GM19438 (cell line): ENCODE measurements at regions not wholly inside any gene's neighbourhood (a gene's known extent, or its start where the extent isn't known, plus 50 kb on each side); places are given as distances from the start of the nearest gene placed in this dataset.

Experiments
- ATAC-seq: cut with Tn5 transposase; IDR thresholded peaks from one replicate; pipeline ENCODE4 v1.9.1; 2021; ENCODE audit warnings: low read depth; ENCODE audit not compliant: unreplicated experiment

DNA sequence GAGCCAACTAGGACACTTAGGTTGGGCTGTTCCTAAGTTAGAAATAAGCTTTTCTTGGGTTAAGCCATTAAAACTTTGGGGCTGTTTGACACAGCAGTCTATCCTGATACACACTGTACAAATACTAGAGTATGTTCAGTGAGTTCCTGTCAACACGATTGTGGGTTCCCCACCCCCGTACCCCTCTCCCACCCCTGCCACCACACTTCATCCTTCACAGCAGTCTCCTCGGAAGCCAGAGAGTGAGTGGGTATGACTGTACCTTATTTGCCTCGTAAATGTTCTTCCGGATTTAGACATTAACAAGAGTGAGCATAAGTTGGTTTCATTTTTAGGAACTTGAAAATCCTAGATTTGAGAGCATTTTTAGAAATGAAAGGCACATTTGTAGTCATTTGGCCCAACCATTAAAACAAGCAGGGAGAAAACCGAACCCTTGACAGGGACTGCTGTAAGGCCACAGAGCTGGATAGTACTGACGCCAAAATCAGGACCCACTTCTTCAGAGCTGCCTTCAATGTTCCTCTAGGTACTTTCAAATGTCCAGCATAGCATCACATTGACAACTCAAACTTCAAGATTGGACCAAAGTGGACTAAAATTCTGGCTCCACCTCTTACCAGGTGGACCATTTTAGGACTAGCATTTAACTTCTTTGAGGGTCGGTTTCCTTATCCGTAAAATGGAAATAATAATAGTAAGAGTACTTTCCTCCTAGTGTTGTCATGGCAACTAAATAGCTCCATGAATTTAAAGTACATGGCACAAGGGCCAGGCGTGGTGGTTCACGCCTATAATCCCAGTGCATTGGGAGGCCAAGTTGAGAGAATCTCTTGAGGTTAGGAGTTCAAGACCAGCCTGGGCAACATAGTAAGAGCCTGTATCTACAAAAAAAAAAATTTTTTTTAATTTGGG is 166.3 kb upstream of the SERTAD2 start:
- ATAC-seq, result peak; percentile 87

DNA sequence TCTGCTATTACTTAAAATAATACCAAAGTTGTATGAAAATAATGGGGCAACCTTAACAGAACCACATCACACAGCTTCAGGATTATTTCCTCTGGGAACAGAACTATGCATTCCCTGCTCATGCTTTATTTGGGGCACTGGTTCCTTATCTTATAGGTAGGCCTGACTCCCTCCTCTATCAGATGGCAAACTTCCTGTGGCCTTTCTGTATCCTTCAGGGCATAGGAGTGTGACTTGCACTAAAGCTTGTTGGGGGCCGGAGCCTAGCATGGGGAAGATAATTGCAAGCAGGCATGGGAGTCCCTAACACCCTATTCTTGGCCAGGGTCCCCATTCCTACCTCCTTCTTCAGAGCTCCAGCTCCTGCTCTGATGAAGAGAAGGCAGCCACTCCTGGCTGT is 167.2 kb upstream of the SERTAD2 start:
- no peak for ATAC-seq

DNA sequence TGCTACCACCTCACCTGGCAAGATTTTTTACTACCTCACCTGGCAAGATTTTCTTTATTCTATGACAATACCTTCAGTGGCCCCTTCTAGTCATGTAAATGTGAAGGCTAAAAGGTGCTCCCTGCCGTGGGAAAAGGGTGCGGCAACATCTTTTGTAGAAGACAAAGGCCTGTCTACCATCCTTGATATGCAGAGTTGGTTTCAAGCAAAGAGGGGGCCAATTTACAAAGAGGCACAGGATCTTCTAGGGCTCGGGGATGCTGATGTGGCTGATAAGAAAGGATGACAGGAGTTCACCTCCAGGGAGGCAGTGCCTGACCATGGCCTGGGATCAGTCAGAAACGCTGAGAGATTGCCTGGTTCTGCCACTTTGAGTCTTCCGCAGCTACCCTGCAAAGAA is 165.4 kb upstream of the SLC1A4 start:
- no peak for ATAC-seq

DNA sequence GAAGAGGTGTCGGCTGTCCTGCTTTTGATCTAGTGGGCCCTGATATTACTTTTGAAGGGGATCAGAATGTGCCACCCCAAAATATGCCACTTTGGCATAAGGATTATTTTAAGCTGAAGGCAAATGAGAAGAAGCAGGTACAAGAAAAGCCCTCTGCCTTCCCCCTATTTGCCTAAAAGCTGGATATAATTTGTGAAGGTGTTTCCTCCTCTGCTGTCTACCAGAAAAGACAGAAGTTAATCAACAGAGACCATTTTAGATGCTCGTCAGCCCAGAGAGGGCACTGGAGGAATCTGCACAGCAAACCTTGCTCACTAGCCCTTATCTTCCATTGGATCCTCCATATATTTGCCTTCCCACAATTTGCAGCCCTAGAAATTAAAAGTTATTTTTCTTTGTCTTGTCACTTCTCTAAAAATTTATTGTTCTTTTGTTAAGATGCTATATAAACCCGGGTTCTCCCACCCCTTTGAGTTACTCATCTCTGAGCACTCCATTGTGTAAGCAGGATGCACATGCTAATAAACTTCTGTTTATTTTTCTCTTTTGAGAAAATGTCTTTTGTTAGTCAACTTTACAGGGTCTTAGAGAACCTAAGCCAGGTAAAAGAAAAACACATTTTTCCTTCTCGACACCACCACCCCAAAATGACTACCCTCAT is 163.2 kb upstream of the SLC1A4 start:
- no peak for ATAC-seq

DNA sequence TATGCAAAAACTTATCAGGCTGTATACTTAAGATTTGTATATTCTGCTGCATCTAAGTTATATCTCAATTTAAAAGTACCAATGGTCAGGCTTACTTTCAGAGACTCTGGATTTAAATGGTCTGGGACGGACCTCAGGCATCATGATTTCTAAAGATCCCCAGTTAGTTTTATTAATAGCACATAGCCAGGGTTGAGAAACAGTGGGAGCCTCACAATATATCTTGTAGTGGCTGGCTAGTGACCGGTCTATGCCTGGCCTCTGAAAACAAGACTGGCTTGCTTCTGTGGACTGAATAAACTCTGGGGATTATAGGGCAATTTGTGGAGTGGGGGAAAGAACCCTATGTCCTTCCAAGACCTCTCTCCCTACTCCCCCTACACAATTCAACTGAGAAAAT is 162.5 kb upstream of the SLC1A4 start:
- no peak for ATAC-seq

DNA sequence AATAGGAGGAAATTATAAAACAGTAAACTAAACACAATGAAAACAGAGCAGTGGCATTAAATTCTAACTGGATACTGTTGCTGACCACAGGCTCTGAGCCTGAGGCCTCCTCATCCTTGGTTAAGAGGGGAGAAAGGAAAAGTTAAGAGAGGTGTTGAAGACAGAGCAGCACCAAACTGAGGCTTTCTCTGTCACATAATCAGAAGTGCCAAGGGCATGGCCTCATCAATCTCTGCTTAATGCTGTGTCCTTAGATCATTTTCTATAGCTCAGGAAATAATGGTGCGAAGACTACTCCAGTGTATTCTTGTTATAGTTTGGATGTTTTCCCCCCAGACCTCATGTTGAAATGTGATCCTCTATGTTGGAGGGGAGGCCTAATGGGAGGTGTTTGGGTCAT is 160.9 kb upstream of the SLC1A4 start:
- no peak for ATAC-seq

DNA sequence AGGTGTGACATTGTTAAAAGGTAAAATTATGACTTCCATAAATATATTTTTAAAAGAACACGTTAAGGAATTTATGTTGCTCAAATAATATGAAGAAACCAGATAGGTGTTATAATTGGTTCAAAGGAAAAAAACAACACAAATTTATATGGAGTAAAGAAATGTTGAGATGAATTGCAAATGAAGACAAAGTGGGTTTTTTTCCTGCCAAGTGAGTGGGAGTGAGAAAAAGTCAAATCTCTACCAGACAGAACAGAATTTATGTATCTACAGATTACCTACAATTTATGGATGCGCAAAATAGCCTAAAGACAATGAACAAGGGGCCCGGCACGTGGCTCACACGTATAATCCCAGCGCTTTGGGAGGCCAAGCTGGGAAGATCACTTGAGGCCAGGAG is 159.7 kb upstream of the SLC1A4 start:
- ATAC-seq, result no peak

DNA sequence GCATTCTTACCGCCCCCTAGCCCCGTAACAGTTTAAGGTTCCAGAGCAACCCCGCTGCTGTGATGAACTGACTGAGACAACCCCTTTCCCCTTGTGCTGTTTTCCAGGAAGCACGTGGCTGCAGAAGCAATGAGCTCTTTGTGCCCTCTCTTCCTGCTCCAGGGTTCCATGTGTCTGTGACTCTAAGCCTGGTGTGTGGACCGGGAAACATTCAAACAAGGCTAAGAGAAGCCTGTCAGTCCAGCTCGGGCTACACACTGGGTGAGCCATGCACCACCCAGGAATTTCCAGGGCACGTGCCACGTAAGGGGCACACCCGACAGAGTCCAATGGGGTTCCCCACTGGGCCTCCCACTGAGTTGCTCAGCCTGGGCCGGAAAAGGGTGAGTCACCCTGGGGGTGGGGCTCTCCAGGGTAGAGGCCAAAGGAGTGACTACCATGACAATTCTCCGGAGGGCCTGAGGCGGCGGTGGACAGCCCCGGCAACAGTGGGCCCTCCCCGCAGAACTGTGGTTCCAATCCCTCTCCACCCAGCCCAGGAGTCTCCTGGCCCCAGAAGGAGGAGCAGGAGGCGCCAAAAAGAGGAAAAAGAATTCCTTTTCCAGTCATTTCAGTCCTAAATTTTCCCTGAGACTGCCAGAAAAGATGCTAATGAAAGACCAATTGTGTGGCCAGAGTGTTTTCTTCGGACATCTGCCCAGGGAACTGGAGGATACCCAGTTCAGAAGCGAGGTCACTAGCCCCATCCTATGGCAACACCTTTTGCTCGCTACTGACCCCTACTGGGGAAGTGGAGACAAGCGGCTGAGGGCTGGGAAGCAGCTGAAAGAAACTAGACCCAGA is 157.8 kb upstream of the SLC1A4 start:
- ATAC-seq, result peak; percentile 85

DNA sequence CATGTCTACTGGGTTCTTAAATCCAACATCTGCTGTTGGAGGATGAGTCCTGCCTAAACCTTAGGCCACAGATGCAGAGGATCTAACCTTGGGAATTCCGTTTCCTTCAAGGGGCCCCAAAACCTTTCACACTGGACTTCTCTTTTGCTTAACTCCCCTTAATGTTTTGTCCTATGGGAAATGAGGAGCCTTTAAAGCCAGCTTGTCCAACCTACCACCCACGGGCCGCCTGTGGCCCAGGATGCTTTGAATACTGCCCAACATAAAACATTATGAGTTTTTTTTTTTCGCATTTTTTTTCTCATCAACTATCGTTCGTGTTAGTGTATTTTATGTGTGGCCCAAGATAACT is 157.2 kb upstream of the SLC1A4 start:
- ATAC-seq, result no peak

DNA sequence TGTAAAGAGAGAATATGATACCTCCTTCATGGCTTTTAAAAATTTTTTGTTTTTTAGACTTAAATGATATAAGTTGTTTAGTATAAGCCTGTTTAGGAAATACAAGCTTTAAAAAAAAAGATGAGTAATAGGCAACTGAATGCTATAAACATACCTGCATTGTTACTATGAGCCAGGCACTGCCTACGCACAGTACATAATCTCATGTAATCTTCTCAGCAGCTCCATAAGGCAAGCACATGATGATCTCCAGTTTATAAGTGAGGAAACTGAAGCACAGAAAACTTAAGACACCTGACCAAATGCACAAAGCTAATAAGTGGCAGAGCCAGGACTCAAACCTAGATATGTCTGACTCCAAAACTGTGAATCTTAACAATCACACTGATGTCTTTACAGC is 156.3 kb upstream of the SLC1A4 start:
- no peak for ATAC-seq

DNA sequence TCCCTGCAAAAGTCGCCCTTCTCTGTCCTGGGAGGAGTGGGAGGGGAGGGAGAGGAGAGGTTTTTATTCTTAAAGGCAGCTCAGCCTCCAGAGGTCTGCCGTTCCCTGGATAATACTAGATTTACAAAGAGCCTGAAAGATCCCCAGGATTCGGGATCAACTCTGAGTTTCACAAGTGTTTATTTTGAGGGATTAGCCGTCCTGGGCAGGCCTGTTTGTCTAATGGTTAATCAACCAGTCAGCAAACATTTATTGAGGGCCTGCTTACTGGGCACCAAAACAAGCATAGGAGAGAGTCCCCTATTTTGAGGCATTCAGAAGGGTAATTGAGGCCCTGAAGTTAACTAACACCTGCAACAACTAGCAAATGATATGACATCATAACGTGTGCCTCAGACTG is 152.6 kb upstream of the SLC1A4 start:
- no peak for ATAC-seq

DNA sequence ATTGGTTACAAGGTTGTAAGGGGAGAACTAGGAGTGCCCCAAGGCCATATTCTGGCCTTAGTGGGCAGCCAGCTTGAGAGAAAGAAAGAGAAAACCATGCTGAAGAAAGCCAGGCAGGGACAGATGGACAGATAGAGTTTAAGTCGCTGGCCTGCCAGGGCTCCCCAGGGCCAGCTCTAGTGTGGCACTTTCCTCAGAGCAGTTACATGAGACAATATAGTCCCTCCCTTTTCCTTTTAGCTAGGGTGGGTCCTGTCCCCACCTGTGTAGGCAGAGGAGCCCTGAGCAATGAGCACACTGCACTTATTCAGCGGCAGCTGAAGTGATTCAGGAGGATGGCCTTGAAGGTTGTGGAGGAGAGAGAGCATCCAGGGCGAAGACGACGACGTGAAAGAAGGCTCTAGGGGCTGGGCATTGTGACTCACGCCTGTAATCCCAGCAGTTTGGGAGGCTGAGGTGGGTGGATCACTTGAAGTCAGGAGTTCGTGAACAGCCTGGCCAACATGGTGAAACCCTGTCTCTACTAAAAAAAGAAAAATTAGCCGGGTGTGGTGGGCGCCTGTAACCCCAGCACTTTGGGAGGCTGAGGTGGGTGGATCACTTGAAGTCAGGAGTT is 152.0 kb upstream of the SLC1A4 start:
- no peak for ATAC-seq

DNA sequence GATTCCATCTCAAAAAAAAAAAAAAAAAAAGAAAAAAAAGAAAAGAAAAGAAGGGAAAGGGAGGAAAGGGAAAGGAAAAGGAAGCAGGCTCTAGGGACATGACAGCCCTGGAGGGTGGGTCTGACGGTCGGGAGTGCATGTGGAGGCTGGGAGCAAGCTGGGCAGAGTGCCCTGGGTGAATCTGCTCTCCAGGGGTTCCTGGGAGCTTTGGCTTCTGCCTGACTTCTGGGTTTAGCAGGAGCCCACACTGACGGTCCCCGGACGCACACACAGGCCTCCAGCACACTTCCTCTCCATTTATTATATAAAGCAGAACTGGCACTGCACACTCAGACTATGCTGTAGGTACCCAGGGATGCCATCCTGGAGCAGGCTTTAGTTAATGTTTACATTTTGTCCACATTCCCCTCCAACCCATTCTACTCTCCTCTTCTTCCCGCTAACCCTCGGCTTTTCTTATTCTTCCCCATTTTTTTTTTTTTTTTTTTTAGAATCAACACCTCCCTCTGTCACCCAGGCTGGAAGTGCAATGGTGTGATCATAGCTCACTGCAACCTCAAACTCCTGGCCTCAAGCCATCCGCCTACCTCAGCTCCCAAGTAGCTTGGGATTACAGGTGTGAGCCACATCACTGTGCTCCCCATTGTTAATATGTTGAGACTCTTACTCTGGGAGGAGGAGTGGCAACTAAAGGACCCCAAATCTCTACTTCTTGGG is 151.1 kb upstream of the SLC1A4 start:
- no peak for ATAC-seq

DNA sequence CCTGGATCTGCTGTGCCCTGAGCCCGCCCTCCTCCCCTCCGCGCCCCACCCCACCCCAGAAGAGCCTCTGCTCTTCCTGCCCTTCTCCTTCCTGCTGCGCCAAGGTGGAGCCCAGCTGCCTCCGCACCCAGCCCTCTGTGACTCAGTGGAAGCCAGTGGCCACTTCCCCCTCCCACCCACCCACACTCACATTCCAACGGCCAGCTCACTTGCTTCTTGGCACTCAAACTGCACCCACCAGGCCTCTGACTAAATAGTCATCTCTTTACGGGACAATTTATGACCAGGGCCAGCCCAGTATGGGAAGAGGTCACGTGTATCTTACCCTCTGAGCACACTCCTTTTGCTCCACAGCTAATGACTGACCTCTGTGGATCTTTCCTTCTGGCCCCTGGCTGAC is 150.4 kb upstream of the SLC1A4 start:
- no peak for ATAC-seq

DNA sequence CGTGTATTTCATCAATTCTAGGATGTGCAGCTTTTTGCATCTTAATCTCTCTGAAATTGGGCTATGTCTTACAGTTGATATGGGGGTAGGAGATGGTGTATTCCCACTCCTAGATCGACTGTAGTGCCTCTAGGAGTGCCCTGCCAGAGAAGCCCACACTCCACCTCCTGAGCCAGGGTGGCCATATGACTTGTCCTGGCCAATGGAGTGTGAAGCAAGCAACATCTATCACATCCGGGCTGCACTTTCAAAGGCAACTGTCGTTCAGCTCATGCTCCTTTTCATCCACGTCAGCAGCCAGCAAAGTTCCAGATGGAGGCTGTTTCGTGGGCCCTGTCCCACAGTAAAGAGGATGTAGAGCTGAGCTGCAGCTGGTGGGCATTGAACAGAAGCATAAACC is 149.4 kb upstream of the SLC1A4 start:
- peak; percentile 89 for ATAC-seq

DNA sequence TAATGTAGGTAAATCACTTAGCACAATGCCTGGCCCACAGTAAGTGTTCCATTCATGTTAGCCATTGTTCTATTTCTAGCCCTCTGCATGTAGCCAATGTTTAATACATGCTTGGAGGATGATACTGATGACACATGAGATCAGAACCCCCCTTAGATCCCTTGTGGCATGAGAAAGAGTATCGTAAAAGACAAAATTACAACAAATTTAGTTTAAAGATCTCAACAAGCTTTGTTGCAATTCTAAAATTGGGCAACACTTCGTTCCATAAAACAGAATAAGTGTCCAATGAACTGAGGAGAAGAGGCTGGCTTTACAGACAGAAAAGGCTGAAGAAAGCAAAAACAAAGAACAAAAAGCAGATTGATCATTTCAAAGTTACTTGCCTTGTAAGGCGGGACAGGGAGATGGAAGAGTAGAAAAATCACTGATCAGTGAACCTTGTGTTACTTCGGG is 148.7 kb upstream of the SLC1A4 start:
- no peak for ATAC-seq

DNA sequence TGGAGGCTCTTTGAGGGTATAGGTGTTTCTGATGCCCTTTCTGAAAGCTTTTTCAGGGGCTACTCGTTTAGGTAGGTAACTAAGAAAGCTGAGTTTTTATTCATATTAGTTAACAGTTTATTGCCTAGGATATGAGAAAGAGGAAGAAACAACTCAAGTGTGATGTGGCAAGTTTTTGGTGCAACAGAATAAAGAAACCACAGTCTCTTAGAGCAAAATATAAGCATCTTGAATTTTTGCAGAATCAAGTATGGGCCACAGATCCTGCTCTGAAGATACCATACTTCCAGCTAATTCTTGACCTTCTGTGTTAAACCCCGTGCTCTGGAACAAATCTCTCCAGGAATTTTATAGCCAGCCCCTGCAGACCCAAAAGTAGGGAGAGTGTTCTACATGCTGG is 147.7 kb upstream of the SLC1A4 start:
- ATAC-seq, result no peak

DNA sequence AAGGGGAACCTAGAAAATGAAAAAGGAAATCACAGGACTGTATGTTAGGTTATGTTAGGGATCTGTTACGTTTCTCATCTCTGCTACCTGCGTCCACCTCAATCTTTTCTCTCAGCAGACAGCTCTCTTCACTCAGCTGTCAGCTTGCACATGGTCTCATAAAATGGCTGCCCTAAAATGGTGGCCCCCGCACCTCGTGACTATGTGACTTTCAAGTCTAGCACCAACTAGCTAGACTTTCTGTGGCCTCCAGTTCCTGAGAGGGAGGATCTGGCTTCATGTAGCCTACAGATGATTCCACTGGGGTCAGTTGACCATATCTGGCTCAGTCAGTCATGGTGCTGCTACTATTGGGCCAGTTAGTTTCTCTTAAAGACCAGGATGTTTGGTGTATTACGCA is 147.2 kb upstream of the SLC1A4 start:
- no peak for ATAC-seq

DNA sequence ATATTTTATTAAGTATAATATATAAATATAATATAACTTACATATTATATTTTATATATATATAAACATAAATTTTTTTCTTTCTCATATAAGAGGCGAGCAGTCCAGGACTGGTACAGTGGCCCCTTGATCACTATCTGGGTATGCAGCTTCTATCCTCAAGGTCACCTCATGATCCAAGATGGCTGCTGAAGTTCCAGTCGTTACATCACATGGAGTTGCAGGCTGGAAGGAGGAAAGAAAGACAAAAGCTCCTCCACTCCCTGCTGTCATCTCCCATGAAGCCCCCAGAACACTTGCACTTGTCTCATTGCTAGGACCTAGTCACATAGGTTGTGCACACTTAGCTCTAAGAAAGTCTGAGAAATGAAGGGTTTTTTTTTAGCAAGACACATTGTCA is 145.1 kb upstream of the SLC1A4 start:
- no peak for ATAC-seq

DNA sequence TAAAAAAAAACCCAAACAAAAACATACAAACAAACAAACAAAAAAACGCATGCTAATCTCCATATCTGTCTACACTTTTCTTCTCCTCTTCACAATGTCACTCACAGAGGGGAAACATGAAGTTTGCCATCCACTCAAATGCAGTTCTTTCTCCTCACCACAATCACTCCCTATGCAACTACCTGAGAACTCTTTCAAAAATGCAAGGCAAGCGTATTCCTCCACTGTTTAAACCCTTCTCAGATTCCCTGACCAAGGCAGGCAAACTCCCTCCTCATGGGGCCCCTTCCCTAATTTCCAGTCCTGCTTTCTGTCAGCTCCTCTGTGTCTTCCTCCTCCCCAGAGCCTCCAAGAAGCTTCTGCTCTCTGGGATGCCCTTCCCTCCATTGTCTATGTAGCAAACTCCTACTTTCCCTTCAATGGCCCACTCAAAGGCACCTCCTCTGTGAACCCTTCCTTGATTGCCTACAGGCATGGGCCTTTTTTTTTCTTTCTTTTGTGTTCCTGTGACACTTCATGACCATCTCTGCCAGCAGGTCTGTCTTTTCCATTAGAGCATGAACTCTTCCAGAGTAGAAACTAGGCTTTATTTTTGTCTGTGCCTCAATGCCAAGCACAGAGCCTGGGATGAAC is 143.8 kb upstream of the SLC1A4 start:
- no peak for ATAC-seq
